ENCODE measurements at regions not wholly inside any gene's neighbourhood (a gene's known extent, or its start where the extent isn't known, plus 50 kb on each side); places are given as distances from the start of the nearest gene placed in this dataset.
"Not testable (repeated sequence)": the region's sequence is repeated elsewhere in the genome, so short reads cannot be mapped to it uniquely, and the experiment has no call there.

DNA sequence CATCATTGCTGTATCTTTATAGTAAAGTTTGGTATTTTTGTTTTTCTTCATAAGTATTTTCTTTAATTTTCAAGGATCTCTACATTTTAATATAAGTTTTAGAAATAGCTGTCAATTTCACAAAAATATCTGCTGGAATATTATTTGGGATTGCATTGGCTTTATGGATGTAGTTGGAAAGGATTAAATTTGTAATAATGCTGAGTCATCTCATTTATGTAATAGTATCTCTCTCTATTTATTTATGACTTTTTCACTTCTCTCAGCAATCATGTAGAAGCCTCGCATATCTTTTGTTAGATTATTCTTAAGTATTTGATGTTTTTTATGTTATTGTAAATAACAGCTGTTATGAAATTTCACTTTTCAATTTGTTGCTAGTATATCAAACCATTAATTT is 223.1 kb upstream of the POGK start:
- no peak for DNase-seq (ENCODE audit: low read depth in 2 of 2)

DNA sequence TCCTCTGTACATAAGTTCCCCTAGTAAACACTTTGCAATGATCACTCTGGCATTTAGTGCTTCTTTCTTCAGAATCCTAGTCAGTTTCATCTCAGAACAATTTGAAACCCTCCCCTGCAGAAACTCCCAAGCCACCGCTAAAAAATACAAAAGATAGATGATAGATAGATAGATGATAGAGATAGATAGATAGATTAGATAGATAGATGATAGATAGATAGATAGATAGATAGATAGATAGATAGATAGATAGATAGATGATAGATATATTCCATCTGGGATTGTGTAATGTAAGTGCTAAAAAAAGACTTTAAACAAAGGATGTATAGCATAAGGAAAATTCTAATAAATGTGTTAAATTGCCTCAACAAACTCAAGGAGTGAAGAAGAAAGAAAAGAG is 212.6 kb upstream of the POGK start:
- no peak for DNase-seq (ENCODE audit: low read depth in 2 of 2)

GRCh38 chr1:166627558-166627957 is 211.7 kb upstream of the POGK start:
- no peak for DNase-seq (ENCODE audit: low read depth in 2 of 2)

GRCh38 chr1:166628259-166628658 is 211.0 kb upstream of the POGK start:
- no peak for DNase-seq (ENCODE audit: low read depth in 2 of 2)

GRCh38 chr1:166629946-166630345 is 209.3 kb upstream of the POGK start:
- DNase-seq (ENCODE audit: low read depth in 2 of 2) = no peak

GRCh38 chr1:166630369-166630768 is 208.9 kb upstream of the POGK start:
- DNase-seq (ENCODE audit: low read depth in 2 of 2) = no peak

- DNase-seq (ENCODE audit: low read depth in 2 of 2) = no peak
These were observed 201.1 kb upstream of the POGK start for GRCh38 chr1:166638137-166638536.

GRCh38 chr1:166657228-166657627 is 182.0 kb upstream of the POGK start:
- not testable (repeated sequence) for DNase-seq (ENCODE audit: low read depth in 2 of 2)

- DNase-seq (ENCODE audit: low read depth in 2 of 2) = not testable (repeated sequence)
These were observed 172.5 kb upstream of the POGK start for GRCh38 chr1:166666790-166667189.

DNA sequence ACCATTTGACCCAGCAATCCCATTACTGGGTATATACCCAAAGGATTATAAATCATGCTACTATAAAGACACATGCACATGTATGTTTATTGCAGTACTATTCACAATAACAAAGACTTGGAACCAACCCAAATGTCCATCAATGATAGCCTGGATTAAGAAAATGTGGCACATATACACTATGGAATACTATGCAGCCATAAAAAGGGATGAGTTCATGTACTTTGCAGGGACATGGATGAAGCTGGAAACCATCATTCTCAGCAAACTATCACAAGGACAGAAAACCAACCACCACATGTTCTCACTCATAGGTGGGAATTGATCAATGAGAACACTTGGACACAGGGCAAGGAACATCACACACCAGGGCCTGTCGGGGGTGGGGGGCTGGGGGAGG is 171.7 kb upstream of the POGK start:
- not testable (repeated sequence) for DNase-seq (ENCODE audit: low read depth in 2 of 2)

GRCh38 chr1:166671627-166672026 is 167.6 kb upstream of the POGK start:
- DNase-seq (ENCODE audit: low read depth in 2 of 2) = no peak

- no peak for DNase-seq (ENCODE audit: low read depth in 2 of 2)
These were observed 165.6 kb upstream of the POGK start for GRCh38 chr1:166673722-166674121.

- DNase-seq (ENCODE audit: low read depth in 2 of 2) = no peak
These were observed 164.1 kb upstream of the POGK start for GRCh38 chr1:166675213-166675612.

DNA sequence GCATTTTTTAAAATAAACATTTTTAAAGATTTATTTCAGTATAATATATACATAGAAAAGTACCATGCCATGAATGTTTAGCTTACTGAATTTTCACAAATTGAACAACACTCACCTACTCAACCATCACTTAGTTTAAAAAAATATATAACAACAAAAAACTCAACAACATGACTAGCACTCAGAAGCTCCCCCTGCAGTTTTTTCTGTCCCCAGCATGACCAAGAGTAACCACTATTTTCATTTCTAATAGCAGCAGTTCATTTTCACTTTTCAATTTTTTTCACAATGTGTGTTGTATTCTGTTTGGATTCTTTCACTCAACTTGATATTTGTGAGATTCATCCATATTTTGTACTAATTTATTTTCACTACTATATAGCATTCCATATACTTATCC is 162.3 kb upstream of the POGK start:
- DNase-seq (ENCODE audit: low read depth in 2 of 2) = no peak

DNA sequence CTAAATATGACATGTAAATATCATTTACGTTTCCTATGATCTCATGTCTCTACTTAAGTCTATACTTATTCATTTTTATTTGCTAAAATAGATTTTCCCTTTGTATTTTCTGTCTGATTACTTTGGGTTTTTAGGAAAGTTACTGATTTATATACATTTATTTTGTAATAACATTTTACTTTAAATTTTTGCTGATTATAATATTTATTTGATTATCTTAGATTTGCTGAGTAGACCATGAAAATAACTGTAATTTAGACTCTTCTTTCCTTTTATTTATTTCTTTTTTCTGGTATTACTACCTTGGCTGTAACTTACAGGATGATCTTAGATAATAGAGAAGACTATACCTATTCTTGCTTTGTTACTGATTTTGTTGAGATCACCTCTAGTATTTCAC is 159.9 kb upstream of the POGK start:
- no peak for DNase-seq (ENCODE audit: low read depth in 2 of 2)

DNA sequence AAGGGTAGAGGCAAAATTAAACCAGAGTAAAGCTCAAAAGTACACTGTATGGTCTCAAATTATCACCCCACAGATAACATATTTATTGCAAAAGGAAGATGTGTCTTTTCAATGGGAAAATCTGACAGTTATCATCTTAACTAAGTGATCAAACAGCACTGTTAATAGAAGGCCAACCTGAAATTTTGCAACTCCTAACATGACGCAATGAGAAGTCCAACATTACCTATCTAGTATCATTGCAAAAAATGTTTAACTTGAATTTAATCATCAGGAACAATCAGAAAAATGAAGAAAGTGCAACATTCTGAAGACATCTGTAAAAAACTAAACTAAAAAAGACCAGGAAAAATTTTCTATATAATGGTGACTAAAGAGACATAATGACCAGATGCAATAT is 156.7 kb upstream of the POGK start:
- no peak for DNase-seq (ENCODE audit: low read depth in 2 of 2)

DNA sequence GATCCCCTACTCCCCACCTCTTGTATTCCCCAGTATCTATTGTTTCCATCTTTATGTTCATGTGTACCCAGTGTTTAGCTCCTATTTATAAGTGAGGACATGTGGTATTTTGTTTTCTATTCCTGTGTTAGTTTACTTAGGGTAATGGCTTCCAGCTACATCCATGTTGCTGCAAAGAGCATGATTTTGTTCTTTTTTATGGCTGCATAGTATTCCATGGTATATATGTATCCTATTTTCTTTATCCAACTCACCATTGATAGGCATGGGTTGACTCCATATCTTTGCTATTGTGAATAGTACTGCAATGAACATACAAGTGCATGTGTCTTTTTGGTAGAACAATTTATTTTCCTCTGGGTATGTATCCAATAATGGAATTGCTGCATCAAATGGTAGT is 154.6 kb upstream of the POGK start:
- not testable (repeated sequence) for DNase-seq (ENCODE audit: low read depth in 2 of 2)

DNA sequence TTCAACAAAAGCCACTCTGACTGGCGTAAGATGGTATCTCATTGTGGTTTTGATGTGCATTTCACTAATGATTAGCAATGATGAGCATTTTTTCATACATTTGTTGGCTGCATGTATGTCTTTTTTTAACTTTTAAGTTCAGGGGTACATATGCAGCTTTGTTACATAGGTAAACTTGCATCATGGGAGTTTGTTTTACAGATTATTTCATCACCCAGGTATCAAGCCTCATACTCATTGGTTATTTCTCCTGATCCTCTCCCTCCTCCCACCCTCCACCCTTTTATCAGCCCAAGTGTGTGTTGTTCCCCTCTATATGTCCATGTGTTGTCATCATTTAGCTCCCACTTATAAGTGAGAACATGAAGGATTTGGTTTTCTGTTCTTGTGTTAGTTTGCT is 154.1 kb upstream of the POGK start:
- no peak for DNase-seq (ENCODE audit: low read depth in 2 of 2)

- DNase-seq (ENCODE audit: low read depth in 2 of 2) = not testable (repeated sequence)
These were observed 153.4 kb upstream of the POGK start for GRCh38 chr1:166685891-166686290.

GRCh38 chr1:166690596-166690995 is 148.7 kb upstream of the POGK start:
- not testable (repeated sequence) for DNase-seq (ENCODE audit: low read depth in 2 of 2)

DNA sequence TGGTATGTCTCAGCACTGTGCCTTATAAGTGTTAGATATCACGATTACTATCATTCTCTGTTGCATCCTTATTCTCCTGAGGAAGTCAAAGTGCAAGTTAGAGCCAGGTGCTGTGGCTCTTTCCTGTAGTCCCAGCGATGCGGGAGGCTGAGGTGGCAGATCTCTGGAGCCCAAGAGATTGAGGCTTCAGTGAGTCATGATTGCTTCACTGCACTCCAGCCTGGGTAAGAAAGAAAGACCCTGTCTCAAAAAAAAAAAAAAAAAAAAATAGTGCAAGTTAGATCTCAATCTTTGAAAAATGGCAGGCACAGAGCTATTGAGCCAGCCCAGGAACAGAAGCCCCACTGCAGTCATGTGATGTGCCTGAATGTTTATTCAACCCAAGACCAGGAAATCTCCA is 147.8 kb upstream of the POGK start:
- no peak for DNase-seq (ENCODE audit: low read depth in 2 of 2)

- no peak for DNase-seq (ENCODE audit: low read depth in 2 of 2)
These were observed 146.9 kb upstream of the POGK start for GRCh38 chr1:166692346-166692745.

GRCh38 chr1:166693158-166693557 is 146.1 kb upstream of the POGK start:
- DNase-seq (ENCODE audit: low read depth in 2 of 2) = no peak

DNA sequence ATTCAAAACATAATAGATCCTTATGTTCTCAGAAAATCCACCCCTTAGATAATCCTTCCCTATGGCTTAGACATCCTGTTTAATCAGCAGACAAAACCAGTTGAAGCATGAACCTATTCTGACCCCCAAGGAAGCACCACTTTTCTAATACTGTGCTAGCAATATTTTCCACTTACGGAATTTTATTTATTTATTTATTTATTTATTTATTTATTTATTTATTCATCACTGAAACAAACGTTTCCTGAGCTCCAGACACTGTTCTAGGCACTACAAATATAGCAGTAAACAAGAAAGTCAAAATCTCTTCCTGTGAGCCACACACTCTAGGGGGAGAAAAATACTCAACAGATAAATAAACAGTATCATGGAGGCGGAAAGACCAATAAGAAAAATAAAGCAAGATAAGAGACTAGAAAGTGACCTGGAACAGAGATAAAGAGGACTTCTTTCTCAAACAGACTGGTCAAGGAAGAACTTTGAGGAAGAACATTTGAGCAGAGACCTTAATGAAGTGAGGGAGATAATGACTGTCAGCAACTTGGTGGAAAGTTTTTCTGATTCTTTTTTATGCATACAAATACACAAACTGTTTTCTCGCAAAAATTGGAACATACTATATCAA is 145.5 kb upstream of the POGK start:
- DNase-seq (ENCODE audit: low read depth in 2 of 2) = no peak

Measured in stimulated activated CD8-positive, alpha-beta memory T cell treated with anti-CD3 and anti-CD28 coated beads, Interleukin-2, amount 100 ng/mL, for 1 hour (primary cell).